ENCODE measurements at regions not wholly inside any gene's neighbourhood (a gene's known extent, or its start where the extent isn't known, plus 50 kb on each side); places are given as distances from the start of the nearest gene placed in this dataset.

GRCh38 chr1:8083739-8084484, 57.8 kb upstream of the ERRFI1 start:
- TF ChIP-seq CREB5 (CRISPR knock-in tag; IDR thresholded peaks at IDR 0.05; ENCODE audit: low read depth) (no peak), RARB (CRISPR knock-in tag; IDR thresholded peaks at IDR 0.05) (no peak), SNAI2 (CRISPR knock-in tag; IDR thresholded peaks at IDR 0.05) (no peak), ZC3H10 (CRISPR knock-in tag; IDR thresholded peaks at IDR 0.05) (no peak), TCF4 (CRISPR knock-in tag; IDR thresholded peaks at IDR 0.05; ENCODE audit: borderline replicate concordance) (no peak), ZFP3 (CRISPR knock-in tag; IDR thresholded peaks at IDR 0.05) (no peak), PATZ1 (CRISPR knock-in tag; IDR thresholded peaks at IDR 0.05; ENCODE audit: borderline replicate concordance) (no peak), ARNTL (CRISPR knock-in tag; IDR thresholded peaks at IDR 0.05; ENCODE audit: borderline replicate concordance, low read depth) (no peak), ZNF565 (CRISPR knock-in tag; conservative IDR thresholded peaks at IDR 0.05; ENCODE audit: low read depth) (no peak)
- TF ChIP-seq, protein P1, sequence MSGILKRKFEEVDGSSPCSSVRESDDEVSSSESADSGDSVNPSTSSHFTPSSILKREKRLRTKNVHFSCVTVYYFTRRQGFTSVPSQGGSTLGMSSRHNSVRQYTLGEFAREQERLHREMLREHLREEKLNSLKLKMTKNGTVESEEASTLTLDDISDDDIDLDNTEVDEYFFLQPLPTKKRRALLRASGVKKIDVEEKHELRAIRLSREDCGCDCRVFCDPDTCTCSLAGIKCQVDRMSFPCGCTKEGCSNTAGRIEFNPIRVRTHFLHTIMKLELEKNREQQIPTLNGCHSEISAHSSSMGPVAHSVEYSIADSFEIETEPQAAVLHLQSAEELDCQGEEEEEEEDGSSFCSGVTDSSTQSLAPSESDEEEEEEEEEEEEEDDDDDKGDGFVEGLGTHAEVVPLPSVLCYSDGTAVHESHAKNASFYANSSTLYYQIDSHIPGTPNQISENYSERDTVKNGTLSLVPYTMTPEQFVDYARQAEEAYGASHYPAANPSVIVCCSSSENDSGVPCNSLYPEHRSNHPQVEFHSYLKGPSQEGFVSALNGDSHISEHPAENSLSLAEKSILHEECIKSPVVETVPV (CRISPR knock-in tag; IDR thresholded peaks at IDR 0.05) = no peak
- TF ChIP-seq, protein P2, sequence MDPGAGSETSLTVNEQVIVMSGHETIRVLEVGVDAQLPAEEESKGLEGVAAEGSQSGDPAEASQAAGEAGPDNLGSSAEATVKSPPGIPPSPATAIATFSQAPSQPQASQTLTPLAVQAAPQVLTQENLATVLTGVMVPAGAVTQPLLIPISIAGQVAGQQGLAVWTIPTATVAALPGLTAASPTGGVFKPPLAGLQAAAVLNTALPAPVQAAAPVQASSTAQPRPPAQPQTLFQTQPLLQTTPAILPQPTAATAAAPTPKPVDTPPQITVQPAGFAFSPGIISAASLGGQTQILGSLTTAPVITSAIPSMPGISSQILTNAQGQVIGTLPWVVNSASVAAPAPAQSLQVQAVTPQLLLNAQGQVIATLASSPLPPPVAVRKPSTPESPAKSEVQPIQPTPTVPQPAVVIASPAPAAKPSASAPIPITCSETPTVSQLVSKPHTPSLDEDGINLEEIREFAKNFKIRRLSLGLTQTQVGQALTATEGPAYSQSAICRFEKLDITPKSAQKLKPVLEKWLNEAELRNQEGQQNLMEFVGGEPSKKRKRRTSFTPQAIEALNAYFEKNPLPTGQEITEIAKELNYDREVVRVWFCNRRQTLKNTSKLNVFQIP (CRISPR knock-in tag; IDR thresholded peaks at IDR 0.05; ENCODE audit: borderline replicate concordance, low read depth) = no peak

All from SK-N-SH treated with all-trans-retinoic acid at 6 μM for 48 hours (cell line).